ENCODE measurements at regions not wholly inside any gene's neighbourhood (a gene's known extent, or its start where the extent isn't known, plus 50 kb on each side); places are given as distances from the start of the nearest gene placed in this dataset.
A peak's percentile ranks its signal among the peaks of the same experiment; 100 is the strongest.
"Not testable (repeated sequence)": the region's sequence is repeated elsewhere in the genome, so short reads cannot be mapped to it uniquely, and the experiment has no call there.

- ATAC-seq (ENCODE audit: low read depth) (no peak), DNase-seq (ENCODE audit: low spot score in 2 of 2) (no peak)
- Mint-ChIP-seq H3K9me3 (no peaks in the 10 kb centered on the region), H3K4me1 (no peaks in the 10 kb centered on the region), H3K36me3 (no peaks in the 10 kb centered on the region), H3K27ac (no peak overlapping the region), H3K4me3 (no peak overlapping the region), H3K27me3 (peaks cover 18% of the 10 kb centered on the region)
These were observed 151.3 kb upstream of the THUMPD2 start for GRCh38 chr2:39930175-39930917.

GRCh38 chr2:39929531-39929930 lies 150.5 kb upstream of the THUMPD2 start:
- Mint-ChIP-seq H3K9me3 (no peaks in the 10 kb centered on the region), H3K4me3 (no peak overlapping the region), H3K27me3 (peaks cover 18% of the 10 kb centered on the region), H3K4me1 (no peaks in the 10 kb centered on the region), H3K27ac (no peak overlapping the region), H3K36me3 (no peaks in the 10 kb centered on the region)
- DNase-seq (ENCODE audit: low spot score in 2 of 2) (no peak), ATAC-seq (ENCODE audit: low read depth) (no peak)

- ATAC-seq (ENCODE audit: low read depth) (no peak), DNase-seq (ENCODE audit: low spot score in 2 of 2) (no peak)
- Mint-ChIP-seq H3K9me3 (no peaks in the 10 kb centered on the region), H3K4me3 (no peak overlapping the region), H3K36me3 (no peaks in the 10 kb centered on the region), H3K27ac (no peak overlapping the region), H3K4me1 (no peaks in the 10 kb centered on the region), H3K27me3 (peaks cover 16% of the 10 kb centered on the region)
These were observed 146.3 kb upstream of the THUMPD2 start for GRCh38 chr2:39925312-39925711.

GRCh38 chr2:39923455-39923854 lies 144.4 kb upstream of the THUMPD2 start:
- no peak overlapping the region for H3K4me3 Mint-ChIP-seq
- no peak overlapping the region for H3K27ac Mint-ChIP-seq
- ATAC-seq (ENCODE audit: low read depth): no peak
- H3K36me3 Mint-ChIP-seq: no peaks in the 10 kb centered on the region
- no peaks in the 10 kb centered on the region for H3K4me1 Mint-ChIP-seq
- no peaks in the 10 kb centered on the region for H3K9me3 Mint-ChIP-seq
- H3K27me3 Mint-ChIP-seq: peaks cover 10% of the 10 kb centered on the region
- no peak for DNase-seq (ENCODE audit: low spot score in 2 of 2)

GRCh38 chr2:39922679-39923405 lies 143.8 kb upstream of the THUMPD2 start:
- ATAC-seq (ENCODE audit: low read depth): no peak
- no peak for DNase-seq (ENCODE audit: low spot score in 2 of 2)
- Mint-ChIP-seq H3K4me1 (no peaks in the 10 kb centered on the region), H3K27ac (no peak overlapping the region), H3K36me3 (no peaks in the 10 kb centered on the region), H3K4me3 (no peak overlapping the region), H3K9me3 (no peaks in the 10 kb centered on the region), H3K27me3 (peaks cover 7% of the 10 kb centered on the region)

GRCh38 chr2:39920307-39920801 lies 141.3 kb upstream of the THUMPD2 start:
- no peak for ATAC-seq (ENCODE audit: low read depth)
- H3K4me1 Mint-ChIP-seq: no peaks in the 10 kb centered on the region
- no peaks in the 10 kb centered on the region for H3K36me3 Mint-ChIP-seq
- H3K27me3 Mint-ChIP-seq: peaks cover 2% of the 10 kb centered on the region
- DNase-seq (ENCODE audit: low spot score in 2 of 2): no peak
- no peaks in the 10 kb centered on the region for H3K9me3 Mint-ChIP-seq
- H3K27ac Mint-ChIP-seq: no peak overlapping the region
- H3K4me3 Mint-ChIP-seq: no peak overlapping the region

GRCh38 chr2:39919511-39920306 lies 140.7 kb upstream of the THUMPD2 start:
- Mint-ChIP-seq H3K27me3 (peaks cover 2% of the 10 kb centered on the region), H3K4me3 (no peak overlapping the region), H3K36me3 (no peaks in the 10 kb centered on the region), H3K27ac (no peak overlapping the region), H3K4me1 (no peaks in the 10 kb centered on the region), H3K9me3 (no peaks in the 10 kb centered on the region)
- DNase-seq (ENCODE audit: low spot score in 2 of 2) (no peak), ATAC-seq (ENCODE audit: low read depth) (no peak)

GRCh38 chr2:39918886-39919285 lies 139.8 kb upstream of the THUMPD2 start:
- Mint-ChIP-seq H3K9me3 (no peaks in the 10 kb centered on the region), H3K4me1 (peaks cover 1% of the 10 kb centered on the region), H3K36me3 (no peaks in the 10 kb centered on the region), H3K27ac (no peak overlapping the region), H3K4me3 (no peak overlapping the region), H3K27me3 (peaks cover 2% of the 10 kb centered on the region)
- ATAC-seq (ENCODE audit: low read depth) (no peak), DNase-seq (ENCODE audit: low spot score in 2 of 2) (no peak)

- H3K27ac Mint-ChIP-seq: not testable (repeated sequence)
These were observed 138.3 kb upstream of the THUMPD2 start for GRCh38 chr2:39917371-39917770.

GRCh38 chr2:39914949-39915348 lies 135.9 kb upstream of the THUMPD2 start:
- Mint-ChIP-seq H3K9me3 (no peaks in the 10 kb centered on the region), H3K4me3 (no peak overlapping the region), H3K27ac (no peak overlapping the region)

More at GRCh38 chr2:39917371-39917770, 138.3 kb upstream of the THUMPD2 start:
- not testable (repeated sequence) for H3K36me3 Mint-ChIP-seq; H3K4me3 Mint-ChIP-seq; ATAC-seq (ENCODE audit: low read depth); H3K27me3 Mint-ChIP-seq; H3K9me3 Mint-ChIP-seq; H3K4me1 Mint-ChIP-seq; DNase-seq (ENCODE audit: low spot score in 2 of 2)

GRCh38 chr2:39913648-39914461 lies 134.8 kb upstream of the THUMPD2 start:
- no peaks in the 10 kb centered on the region for H3K9me3 Mint-ChIP-seq
- H3K4me1 Mint-ChIP-seq: peaks cover 2% of the 10 kb centered on the region
- DNase-seq (ENCODE audit: low spot score in 2 of 2) (peak in 1 of 2 donors; percentile 32), ATAC-seq (ENCODE audit: low read depth) (peak; percentile 57)
- H3K4me3 Mint-ChIP-seq: no peak overlapping the region
- H3K27ac Mint-ChIP-seq: no peak overlapping the region
- H3K27me3 Mint-ChIP-seq: peaks cover 2% of the 10 kb centered on the region
- H3K36me3 Mint-ChIP-seq: no peaks in the 10 kb centered on the region

More at GRCh38 chr2:39914949-39915348, 135.9 kb upstream of the THUMPD2 start:
- no peak for DNase-seq (ENCODE audit: low spot score in 2 of 2)
- Mint-ChIP-seq H3K36me3 (no peaks in the 10 kb centered on the region), H3K4me1 (peaks cover 2% of the 10 kb centered on the region), H3K27me3 (no peaks in the 10 kb centered on the region)
- ATAC-seq (ENCODE audit: low read depth): no peak

GRCh38 chr2:39902103-39902502 lies 123.0 kb upstream of the THUMPD2 start:
- no peak for ATAC-seq (ENCODE audit: low read depth)
- DNase-seq (ENCODE audit: low spot score in 2 of 2): no peak
- Mint-ChIP-seq H3K9me3 (no peaks in the 10 kb centered on the region), H3K36me3 (no peaks in the 10 kb centered on the region), H3K4me1 (no peaks in the 10 kb centered on the region), H3K4me3 (no peak overlapping the region), H3K27ac (no peak overlapping the region), H3K27me3 (peaks cover 7% of the 10 kb centered on the region)

- Mint-ChIP-seq H3K27me3 (peaks cover 5% of the 10 kb centered on the region), H3K36me3 (no peaks in the 10 kb centered on the region), H3K4me3 (no peak overlapping the region), H3K9me3 (no peaks in the 10 kb centered on the region), H3K27ac (no peak overlapping the region), H3K4me1 (no peaks in the 10 kb centered on the region)
- DNase-seq (ENCODE audit: low spot score in 2 of 2) (no peak), ATAC-seq (ENCODE audit: low read depth) (no peak)
These were observed 119.9 kb upstream of the THUMPD2 start for GRCh38 chr2:39898934-39899333.
